Activated T-cell treated with anti-CD3 and anti-CD28 coated beads for 1 hour (primary cell): ENCODE measurements at regions not wholly inside any gene's neighbourhood (a gene's known extent, or its start where the extent isn't known, plus 50 kb on each side); places are given as distances from the start of the nearest gene placed in this dataset.

Experiments
- DNase-seq: peaks from one replicate; pipeline ENCODE4 v3.0.0-alpha.2; 2020; ENCODE audit warnings: low read depth

DNA sequence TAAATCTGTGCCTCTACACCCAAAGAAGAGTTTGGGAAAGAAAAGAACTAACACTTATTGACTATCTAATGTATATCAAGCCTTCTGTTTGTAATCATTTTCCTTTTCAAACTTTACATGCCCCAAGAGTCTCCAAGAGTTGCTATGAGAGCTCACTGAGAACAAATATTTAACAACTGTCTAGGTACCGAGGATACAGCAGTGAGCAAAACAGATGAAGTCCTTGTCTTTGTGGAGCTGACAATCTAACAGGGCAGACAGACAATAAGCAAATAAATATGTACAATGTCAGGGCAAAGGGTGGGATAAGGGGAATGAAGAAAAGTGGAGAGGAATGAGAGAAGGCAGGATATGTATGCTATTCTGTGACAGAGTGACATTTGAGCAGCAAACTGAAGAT is 64.8 kb upstream of the KSR1 start:
- DNase-seq = no peak

- no peak for DNase-seq
Observed at GRCh38 chr17:27396045-27396444, 60.2 kb upstream of the KSR1 start.

GRCh38 chr17:27396941-27397340 is 59.3 kb upstream of the KSR1 start:
- no peak for DNase-seq

GRCh38 chr17:27398691-27399090 is 57.6 kb upstream of the KSR1 start:
- DNase-seq = no peak

DNA sequence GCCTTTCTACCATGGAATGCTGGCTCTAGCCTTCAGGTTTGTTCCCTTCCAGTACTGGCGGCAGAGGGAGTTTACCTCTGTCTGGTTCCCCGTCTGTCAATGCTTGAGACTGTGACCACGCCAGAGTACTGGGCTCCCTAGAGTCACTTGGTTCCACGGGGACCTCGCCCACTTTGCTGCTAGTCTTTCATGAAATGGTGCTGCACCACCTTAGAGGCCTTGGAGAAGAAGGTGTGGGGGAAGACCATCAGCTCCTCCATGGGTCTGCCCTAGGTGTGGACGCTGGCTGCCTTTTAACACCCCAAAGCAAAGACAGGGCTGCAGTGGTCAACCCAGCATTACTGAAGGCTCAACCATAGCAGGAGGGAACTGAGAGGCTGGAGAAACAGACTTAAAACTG is 55.3 kb upstream of the KSR1 start:
- DNase-seq = no peak

GRCh38 chr17:27402943-27403342 is 53.3 kb upstream of the KSR1 start:
- DNase-seq = no peak

GRCh38 chr17:27403480-27404005 is 52.7 kb upstream of the KSR1 start:
- DNase-seq = no peak

- DNase-seq = no peak
Observed at GRCh38 chr17:27404676-27405075, 51.6 kb upstream of the KSR1 start.
